ENCODE measurements at regions not wholly inside any gene's neighbourhood (a gene's known extent, or its start where the extent isn't known, plus 50 kb on each side); places are given as distances from the start of the nearest gene placed in this dataset.
"Not testable (repeated sequence)": the region's sequence is repeated elsewhere in the genome, so short reads cannot be mapped to it uniquely, and the experiment has no call there.

GRCh38 chrX:79026742-79027141 is 81.6 kb downstream of the P2RY10 start:
- H3K36me3 ChIP-seq; DNase-seq (ENCODE audit: low read depth in 1 of 2, low spot score in 2 of 2): not testable (repeated sequence)

GRCh38 chrX:79035421-79035820 is 90.2 kb downstream of the P2RY10 start:
- Histone ChIP-seq H3K27ac (no peak overlapping the region), H3K9me3 (replicated peaks) (no peaks in the 10 kb centered on the region), H3K27me3 (replicated peaks) (no peaks in the 10 kb centered on the region), H3K36me3 (no peaks in the 10 kb centered on the region), H3K4me1 (replicated peaks) (no peaks in the 10 kb centered on the region), H3K4me3 (no peak overlapping the region)
- DNase-seq (ENCODE audit: low read depth in 1 of 2, low spot score in 2 of 2), result no peak

More at GRCh38 chrX:79026742-79027141, 81.6 kb downstream of the P2RY10 start:
- H3K4me3 ChIP-seq; H3K9me3 ChIP-seq (replicated peaks); H3K27me3 ChIP-seq (replicated peaks); H3K27ac ChIP-seq; H3K4me1 ChIP-seq (replicated peaks): not testable (repeated sequence)

GRCh38 chrX:79036157-79036880 is 91.1 kb downstream of the P2RY10 start:
- Histone ChIP-seq H3K4me3 (no peak overlapping the region), H3K27ac (no peak overlapping the region), H3K36me3 (no peaks in the 10 kb centered on the region), H3K9me3 (replicated peaks) (no peaks in the 10 kb centered on the region), H3K4me1 (replicated peaks) (no peaks in the 10 kb centered on the region), H3K27me3 (replicated peaks) (no peaks in the 10 kb centered on the region)
- DNase-seq (ENCODE audit: low read depth in 1 of 2, low spot score in 2 of 2), result no peak

- Histone ChIP-seq H3K27me3 (replicated peaks) (no peaks in the 10 kb centered on the region), H3K4me3 (no peak overlapping the region), H3K27ac (no peak overlapping the region), H3K4me1 (replicated peaks) (no peaks in the 10 kb centered on the region), H3K36me3 (no peaks in the 10 kb centered on the region), H3K9me3 (replicated peaks) (no peaks in the 10 kb centered on the region)
- no peak for DNase-seq (ENCODE audit: low read depth in 1 of 2, low spot score in 2 of 2)
Measured at GRCh38 chrX:79065696-79066095, 78.8 kb upstream of the GPR174 start.

GRCh38 chrX:79078114-79078513 is 66.4 kb upstream of the GPR174 start:
- no peak for DNase-seq (ENCODE audit: low read depth in 1 of 2, low spot score in 2 of 2)
- Histone ChIP-seq H3K27ac (no peak overlapping the region), H3K4me3 (no peak overlapping the region), H3K9me3 (replicated peaks) (no peaks in the 10 kb centered on the region), H3K36me3 (no peaks in the 10 kb centered on the region), H3K27me3 (replicated peaks) (no peaks in the 10 kb centered on the region), H3K4me1 (replicated peaks) (no peaks in the 10 kb centered on the region; the same call in 1 of the 2 replicates)

- Histone ChIP-seq H3K27ac (no peak overlapping the region), H3K9me3 (replicated peaks) (no peaks in the 10 kb centered on the region), H3K36me3 (no peaks in the 10 kb centered on the region), H3K4me1 (replicated peaks) (no peaks in the 10 kb centered on the region; the same call in 1 of the 2 replicates), H3K4me3 (no peak overlapping the region), H3K27me3 (replicated peaks) (no peaks in the 10 kb centered on the region)
- no peak for DNase-seq (ENCODE audit: low read depth in 1 of 2, low spot score in 2 of 2)
Measured at GRCh38 chrX:79079477-79079876, 65.0 kb upstream of the GPR174 start.

GRCh38 chrX:79080141-79080540 is 64.3 kb upstream of the GPR174 start:
- no peaks in the 10 kb centered on the region for H3K9me3 ChIP-seq (replicated peaks)
- H3K4me3 ChIP-seq, result no peak overlapping the region
- no peaks in the 10 kb centered on the region for H3K27me3 ChIP-seq (replicated peaks)
- no peaks in the 10 kb centered on the region for H3K36me3 ChIP-seq
- no peak overlapping the region for H3K27ac ChIP-seq
- DNase-seq (ENCODE audit: low read depth in 1 of 2, low spot score in 2 of 2), result peak in 1 of 2 experiments; percentile 3
- H3K4me1 ChIP-seq (replicated peaks), result no peaks in the 10 kb centered on the region; the same call in 1 of the 2 replicates

GRCh38 chrX:79081895-79082512 is 62.5 kb upstream of the GPR174 start:
- no peaks in the 10 kb centered on the region for H3K9me3 ChIP-seq (replicated peaks)

GRCh38 chrX:79082899-79083298 is 61.6 kb upstream of the GPR174 start:
- H3K4me3 ChIP-seq, result no peak overlapping the region
- no peaks in the 10 kb centered on the region; the same call in 1 of the 2 replicates for H3K4me1 ChIP-seq (replicated peaks)
- H3K9me3 ChIP-seq (replicated peaks), result no peaks in the 10 kb centered on the region
- no peaks in the 10 kb centered on the region for H3K27me3 ChIP-seq (replicated peaks)
- H3K36me3 ChIP-seq, result no peaks in the 10 kb centered on the region
- no peak for DNase-seq (ENCODE audit: low read depth in 1 of 2, low spot score in 2 of 2)
- H3K27ac ChIP-seq, result no peak overlapping the region

More at GRCh38 chrX:79081895-79082512, 62.5 kb upstream of the GPR174 start:
- no peaks in the 10 kb centered on the region for H3K27me3 ChIP-seq (replicated peaks)
- peak in 1 of 2 experiments; percentile 28 for DNase-seq (ENCODE audit: low read depth in 1 of 2, low spot score in 2 of 2)
- H3K27ac ChIP-seq, result no peak overlapping the region
- H3K4me1 ChIP-seq (replicated peaks), result no peaks in the 10 kb centered on the region; the same call in 1 of the 2 replicates
- H3K36me3 ChIP-seq, result no peaks in the 10 kb centered on the region
- no peak overlapping the region for H3K4me3 ChIP-seq

- no peak for DNase-seq (ENCODE audit: low read depth in 1 of 2, low spot score in 2 of 2)
- H3K4me3 ChIP-seq, result no peak overlapping the region
- no peaks in the 10 kb centered on the region; the same call in 1 of the 2 replicates for H3K4me1 ChIP-seq (replicated peaks)
- no peaks in the 10 kb centered on the region for H3K9me3 ChIP-seq (replicated peaks)
- no peaks in the 10 kb centered on the region for H3K36me3 ChIP-seq
- no peak overlapping the region for H3K27ac ChIP-seq
- no peaks in the 10 kb centered on the region for H3K27me3 ChIP-seq (replicated peaks)
Measured at GRCh38 chrX:79084923-79085322, 59.6 kb upstream of the GPR174 start.

- DNase-seq (ENCODE audit: low read depth in 1 of 2, low spot score in 2 of 2), result no peak
- H3K4me3 ChIP-seq, result no peak overlapping the region
Measured at GRCh38 chrX:79089896-79090584, 54.4 kb upstream of the GPR174 start.

GRCh38 chrX:79094075-79094832 is 50.2 kb upstream of the GPR174 start:
- DNase-seq (ENCODE audit: low read depth in 1 of 2, low spot score in 2 of 2), result no peak
- Histone ChIP-seq H3K36me3 (no peaks in the 10 kb centered on the region), H3K27me3 (replicated peaks) (no peaks in the 10 kb centered on the region), H3K9me3 (replicated peaks) (no peaks in the 10 kb centered on the region), H3K4me1 (replicated peaks) (no peaks in the 10 kb centered on the region), H3K27ac (no peak overlapping the region), H3K4me3 (no peak overlapping the region)

More at GRCh38 chrX:79089896-79090584, 54.4 kb upstream of the GPR174 start:
- Histone ChIP-seq H3K4me1 (replicated peaks) (no peaks in the 10 kb centered on the region), H3K27ac (no peak overlapping the region), H3K27me3 (replicated peaks) (no peaks in the 10 kb centered on the region), H3K36me3 (no peaks in the 10 kb centered on the region), H3K9me3 (replicated peaks) (no peaks in the 10 kb centered on the region)

Measured in SJSA1 (cell line).